ENCODE measurements at regions not wholly inside any gene's neighbourhood (a gene's known extent, or its start where the extent isn't known, plus 50 kb on each side); places are given as distances from the start of the nearest gene placed in this dataset.

GRCh38 chr20:6887966-6888365 is 120.5 kb downstream of the BMP2 start:
- H3K27me3 ChIP-seq (ENCODE audit: control insufficient read depth in 4 of 4, insufficient read depth in 4 of 4, low read length in 3 of 4), result no peaks in the 10 kb centered on the region
- no peak overlapping the region for H3K9ac ChIP-seq (ENCODE audit: low read depth in 1 of 2, low read length in 2 of 2)
- TF ChIP-seq TAF1 (conservative IDR thresholded peaks at IDR 0.05) (no peak), ZBTB33 (IDR thresholded peaks at IDR 0.05) (no peak), HNF4G (IDR thresholded peaks at IDR 0.05) (no peak), HNF4A (conservative IDR thresholded peaks at IDR 0.05) (no peak), EGR1 (IDR thresholded peaks at IDR 0.05; ENCODE audit: low read depth in 2 of 2) (no peak), NR2F2 (IDR thresholded peaks at IDR 0.05) (no peak), SP1 (IDR thresholded peaks at IDR 0.05) (no peak), FOXA1 (IDR thresholded peaks at IDR 0.05) (no peak), FOXA2 (IDR thresholded peaks at IDR 0.05) (no peak)
- TF ChIP-seq, protein P1, sequence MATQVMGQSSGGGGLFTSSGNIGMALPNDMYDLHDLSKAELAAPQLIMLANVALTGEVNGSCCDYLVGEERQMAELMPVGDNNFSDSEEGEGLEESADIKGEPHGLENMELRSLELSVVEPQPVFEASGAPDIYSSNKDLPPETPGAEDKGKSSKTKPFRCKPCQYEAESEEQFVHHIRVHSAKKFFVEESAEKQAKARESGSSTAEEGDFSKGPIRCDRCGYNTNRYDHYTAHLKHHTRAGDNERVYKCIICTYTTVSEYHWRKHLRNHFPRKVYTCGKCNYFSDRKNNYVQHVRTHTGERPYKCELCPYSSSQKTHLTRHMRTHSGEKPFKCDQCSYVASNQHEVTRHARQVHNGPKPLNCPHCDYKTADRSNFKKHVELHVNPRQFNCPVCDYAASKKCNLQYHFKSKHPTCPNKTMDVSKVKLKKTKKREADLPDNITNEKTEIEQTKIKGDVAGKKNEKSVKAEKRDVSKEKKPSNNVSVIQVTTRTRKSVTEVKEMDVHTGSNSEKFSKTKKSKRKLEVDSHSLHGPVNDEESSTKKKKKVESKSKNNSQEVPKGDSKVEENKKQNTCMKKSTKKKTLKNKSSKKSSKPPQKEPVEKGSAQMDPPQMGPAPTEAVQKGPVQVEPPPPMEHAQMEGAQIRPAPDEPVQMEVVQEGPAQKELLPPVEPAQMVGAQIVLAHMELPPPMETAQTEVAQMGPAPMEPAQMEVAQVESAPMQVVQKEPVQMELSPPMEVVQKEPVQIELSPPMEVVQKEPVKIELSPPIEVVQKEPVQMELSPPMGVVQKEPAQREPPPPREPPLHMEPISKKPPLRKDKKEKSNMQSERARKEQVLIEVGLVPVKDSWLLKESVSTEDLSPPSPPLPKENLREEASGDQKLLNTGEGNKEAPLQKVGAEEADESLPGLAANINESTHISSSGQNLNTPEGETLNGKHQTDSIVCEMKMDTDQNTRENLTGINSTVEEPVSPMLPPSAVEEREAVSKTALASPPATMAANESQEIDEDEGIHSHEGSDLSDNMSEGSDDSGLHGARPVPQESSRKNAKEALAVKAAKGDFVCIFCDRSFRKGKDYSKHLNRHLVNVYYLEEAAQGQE (IDR thresholded peaks at IDR 0.05), result no peak
- TF ChIP-seq, protein P2, sequence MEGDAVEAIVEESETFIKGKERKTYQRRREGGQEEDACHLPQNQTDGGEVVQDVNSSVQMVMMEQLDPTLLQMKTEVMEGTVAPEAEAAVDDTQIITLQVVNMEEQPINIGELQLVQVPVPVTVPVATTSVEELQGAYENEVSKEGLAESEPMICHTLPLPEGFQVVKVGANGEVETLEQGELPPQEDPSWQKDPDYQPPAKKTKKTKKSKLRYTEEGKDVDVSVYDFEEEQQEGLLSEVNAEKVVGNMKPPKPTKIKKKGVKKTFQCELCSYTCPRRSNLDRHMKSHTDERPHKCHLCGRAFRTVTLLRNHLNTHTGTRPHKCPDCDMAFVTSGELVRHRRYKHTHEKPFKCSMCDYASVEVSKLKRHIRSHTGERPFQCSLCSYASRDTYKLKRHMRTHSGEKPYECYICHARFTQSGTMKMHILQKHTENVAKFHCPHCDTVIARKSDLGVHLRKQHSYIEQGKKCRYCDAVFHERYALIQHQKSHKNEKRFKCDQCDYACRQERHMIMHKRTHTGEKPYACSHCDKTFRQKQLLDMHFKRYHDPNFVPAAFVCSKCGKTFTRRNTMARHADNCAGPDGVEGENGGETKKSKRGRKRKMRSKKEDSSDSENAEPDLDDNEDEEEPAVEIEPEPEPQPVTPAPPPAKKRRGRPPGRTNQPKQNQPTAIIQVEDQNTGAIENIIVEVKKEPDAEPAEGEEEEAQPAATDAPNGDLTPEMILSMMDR (IDR thresholded peaks at IDR 0.05; ENCODE audit: low read depth, low read length, missing input control), result no peak
- no peak overlapping the region for H3K4me3 ChIP-seq (ENCODE audit: low read depth in 1 of 3, low read length in 3 of 3)
- H3K9me3 ChIP-seq (ENCODE audit: control insufficient read depth in 4 of 4, low read length in 3 of 4), result no peaks in the 10 kb centered on the region
- 80% methylated on average over 4 of the region's 4 CpGs for WGBS
- no peak overlapping the region for H3K27ac ChIP-seq (ENCODE audit: low read depth in 1 of 2, low read length in 2 of 2)
- H3K4me1 ChIP-seq (ENCODE audit: control insufficient read depth in 4 of 4, insufficient read depth in 4 of 4, low read length in 3 of 4), result no peaks in the 10 kb centered on the region
- H3K36me3 ChIP-seq (ENCODE audit: control insufficient read depth in 4 of 4, insufficient read depth in 3 of 4, low read depth in 1 of 4, low read length in 3 of 4), result no peaks in the 10 kb centered on the region
- no peak for DNase-seq (ENCODE audit: low spot score)

GRCh38 chr20:6888736-6889395 is 121.4 kb downstream of the BMP2 start:
- no peak overlapping the region for H3K27ac ChIP-seq (ENCODE audit: low read depth in 1 of 2, low read length in 2 of 2)

More at GRCh38 chr20:6888736-6889395, 121.4 kb downstream of the BMP2 start:
- H3K36me3 ChIP-seq (ENCODE audit: control insufficient read depth in 4 of 4, insufficient read depth in 3 of 4, low read depth in 1 of 4, low read length in 3 of 4), result no peaks in the 10 kb centered on the region
- no peaks in the 10 kb centered on the region for H3K27me3 ChIP-seq (ENCODE audit: control insufficient read depth in 4 of 4, insufficient read depth in 4 of 4, low read length in 3 of 4)
- H3K9me3 ChIP-seq (ENCODE audit: control insufficient read depth in 4 of 4, low read length in 3 of 4), result no peaks in the 10 kb centered on the region
- H3K9ac ChIP-seq (ENCODE audit: low read depth in 1 of 2, low read length in 2 of 2), result no peak overlapping the region
- H3K4me3 ChIP-seq (ENCODE audit: low read depth in 1 of 3, low read length in 3 of 3), result no peak overlapping the region
- H3K4me1 ChIP-seq (ENCODE audit: control insufficient read depth in 4 of 4, insufficient read depth in 4 of 4, low read length in 3 of 4), result no peaks in the 10 kb centered on the region
- 79% methylated on average over 4 of the region's 4 CpGs for WGBS
- DNase-seq (ENCODE audit: low spot score), result no peak
- TF ChIP-seq RXRA (IDR thresholded peaks at IDR 0.05) (no peak), SP1 (IDR thresholded peaks at IDR 0.05) (no peak), EGR1 (IDR thresholded peaks at IDR 0.05; ENCODE audit: low read depth in 2 of 2) (no peak), ZBTB33 (IDR thresholded peaks at IDR 0.05) (no peak), YY1 (IDR thresholded peaks at IDR 0.05) (no peak), HNF4A (conservative IDR thresholded peaks at IDR 0.05) (no peak)
- TF ChIP-seq, protein P2 (IDR thresholded peaks at IDR 0.05; ENCODE audit: low read depth, low read length, missing input control), result no peak

Data from liver (tissue), 8 donors.